ENCODE measurements at regions not wholly inside any gene's neighbourhood (a gene's known extent, or its start where the extent isn't known, plus 50 kb on each side); places are given as distances from the start of the nearest gene placed in this dataset.

GRCh38 chr7:153100691-153101237 is 341.2 kb downstream of the ACTR3B start:
- TF ChIP-seq, protein P1, sequence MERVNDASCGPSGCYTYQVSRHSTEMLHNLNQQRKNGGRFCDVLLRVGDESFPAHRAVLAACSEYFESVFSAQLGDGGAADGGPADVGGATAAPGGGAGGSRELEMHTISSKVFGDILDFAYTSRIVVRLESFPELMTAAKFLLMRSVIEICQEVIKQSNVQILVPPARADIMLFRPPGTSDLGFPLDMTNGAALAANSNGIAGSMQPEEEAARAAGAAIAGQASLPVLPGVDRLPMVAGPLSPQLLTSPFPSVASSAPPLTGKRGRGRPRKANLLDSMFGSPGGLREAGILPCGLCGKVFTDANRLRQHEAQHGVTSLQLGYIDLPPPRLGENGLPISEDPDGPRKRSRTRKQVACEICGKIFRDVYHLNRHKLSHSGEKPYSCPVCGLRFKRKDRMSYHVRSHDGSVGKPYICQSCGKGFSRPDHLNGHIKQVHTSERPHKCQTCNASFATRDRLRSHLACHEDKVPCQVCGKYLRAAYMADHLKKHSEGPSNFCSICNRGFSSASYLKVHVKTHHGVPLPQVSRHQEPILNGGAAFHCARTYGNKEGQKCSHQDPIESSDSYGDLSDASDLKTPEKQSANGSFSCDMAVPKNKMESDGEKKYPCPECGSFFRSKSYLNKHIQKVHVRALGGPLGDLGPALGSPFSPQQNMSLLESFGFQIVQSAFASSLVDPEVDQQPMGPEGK (CRISPR knock-in tag; IDR thresholded peaks at IDR 0.05; ENCODE audit: borderline replicate concordance) = no peak
- TF ChIP-seq CSRNP3 (CRISPR knock-in tag; IDR thresholded peaks at IDR 0.05) (no peak), SNAI2 (CRISPR knock-in tag; IDR thresholded peaks at IDR 0.05) (no peak), TCF4 (CRISPR knock-in tag; IDR thresholded peaks at IDR 0.05; ENCODE audit: borderline replicate concordance) (no peak), ISL1 (CRISPR knock-in tag; IDR thresholded peaks at IDR 0.05) (no peak), TOX (CRISPR knock-in tag; IDR thresholded peaks at IDR 0.05; ENCODE audit: borderline replicate concordance) (no peak)
- TF ChIP-seq, protein P2, sequence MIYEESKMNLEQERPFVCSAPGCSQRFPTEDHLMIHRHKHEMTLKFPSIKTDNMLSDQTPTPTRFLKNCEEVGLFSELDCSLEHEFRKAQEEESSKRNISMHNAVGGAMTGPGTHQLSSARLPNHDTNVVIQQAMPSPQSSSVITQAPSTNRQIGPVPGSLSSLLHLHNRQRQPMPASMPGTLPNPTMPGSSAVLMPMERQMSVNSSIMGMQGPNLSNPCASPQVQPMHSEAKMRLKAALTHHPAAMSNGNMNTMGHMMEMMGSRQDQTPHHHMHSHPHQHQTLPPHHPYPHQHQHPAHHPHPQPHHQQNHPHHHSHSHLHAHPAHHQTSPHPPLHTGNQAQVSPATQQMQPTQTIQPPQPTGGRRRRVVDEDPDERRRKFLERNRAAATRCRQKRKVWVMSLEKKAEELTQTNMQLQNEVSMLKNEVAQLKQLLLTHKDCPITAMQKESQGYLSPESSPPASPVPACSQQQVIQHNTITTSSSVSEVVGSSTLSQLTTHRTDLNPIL (CRISPR knock-in tag; IDR thresholded peaks at IDR 0.05; ENCODE audit: low read depth) = no peak

Data from SK-N-SH treated with all-trans-retinoic acid at 6 μM for 48 hours (cell line).